OCI-LY3 (cell line): ENCODE measurements at regions not wholly inside any gene's neighbourhood (a gene's known extent, or its start where the extent isn't known, plus 50 kb on each side); places are given as distances from the start of the nearest gene placed in this dataset.
A peak's percentile ranks its signal among the peaks of the same experiment; 100 is the strongest.

ENCODE experiments used
- CTCF ChIP-seq: fragments of 200-600, 300-600 bp; sonication (generic); IDR thresholded peaks from 2 replicates; pipeline ENCODE4 v1.5.1; 2014; ENCODE audit warnings: antibody characterized with exemption, low read length, low read depth
- EZH2phosphoT487 ChIP-seq: fragments of 200-600 bp; shearing (Covaris generic); IDR thresholded peaks from 2 replicates; pipeline ENCODE4 v1.6.1; 2018; ENCODE audit warnings: antibody characterized with exemption, mixed run types, low read depth

DNA sequence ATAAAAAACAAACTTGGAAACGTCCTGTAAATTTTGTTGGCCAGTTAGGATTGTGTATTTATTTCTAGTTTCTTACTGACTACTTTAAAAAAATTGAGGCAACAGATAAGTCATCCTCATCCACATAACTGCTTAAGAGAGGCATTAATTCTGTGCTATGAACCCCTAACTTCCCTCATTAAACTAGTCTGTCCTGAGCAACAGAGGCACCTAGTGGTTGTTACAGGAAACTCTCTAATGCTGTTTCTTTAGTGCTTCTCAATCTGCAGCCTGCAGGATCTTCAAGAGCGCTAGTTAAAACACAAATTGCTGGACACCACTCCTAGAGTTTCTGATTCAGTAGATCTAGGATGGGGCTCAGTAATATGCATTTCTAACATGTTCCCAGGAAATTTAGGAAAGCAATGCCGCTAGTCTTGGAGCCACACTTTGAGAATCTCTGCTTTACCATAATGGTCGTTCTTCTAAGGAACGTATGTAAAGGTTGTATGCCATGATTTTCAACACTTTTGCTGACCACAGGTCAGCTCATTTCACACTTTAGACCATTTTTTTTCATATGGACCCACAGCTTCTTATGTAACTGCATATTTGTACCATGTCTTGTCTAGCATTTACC, 410.1 kb upstream of the SMARCA2 start:
- TF ChIP-seq CTCF (peak; percentile 88), EZH2phosphoT487 (no peak)
